GM12874 (cell line): ENCODE measurements at regions not wholly inside any gene's neighbourhood (a gene's known extent, or its start where the extent isn't known, plus 50 kb on each side); places are given as distances from the start of the nearest gene placed in this dataset.

Source experiments
- TF ChIP-seq, protein P1 (sequence below): IDR thresholded peaks from 2 replicates; pipeline ENCODE4 v1.5.1; 2011; ENCODE audit warnings: low read depth, mild to moderate bottlenecking, control low read depth, low read length, moderate library complexity; ENCODE audit not compliant: insufficient read depth

DNA sequence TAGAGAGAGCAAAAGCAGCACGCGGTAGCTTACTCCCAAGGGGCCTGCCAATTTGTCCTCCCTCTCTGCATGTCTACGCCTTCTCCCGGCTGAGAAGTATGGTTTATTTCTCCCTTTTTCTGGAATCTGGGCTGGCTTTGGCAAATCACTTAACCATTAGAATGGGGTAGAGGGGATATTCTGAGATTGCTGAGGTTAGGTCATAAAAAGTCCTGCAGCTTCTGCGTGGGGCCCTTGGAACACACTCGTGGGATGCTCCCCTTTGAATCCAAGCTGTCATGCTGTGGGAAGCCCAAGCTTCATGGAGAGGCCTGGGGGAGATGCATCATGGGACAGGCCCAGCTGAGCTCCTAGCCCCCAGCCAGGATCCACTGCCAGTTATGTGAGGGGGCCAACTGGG is 403.6 kb upstream of the MAF start:
- TF ChIP-seq, protein P1, sequence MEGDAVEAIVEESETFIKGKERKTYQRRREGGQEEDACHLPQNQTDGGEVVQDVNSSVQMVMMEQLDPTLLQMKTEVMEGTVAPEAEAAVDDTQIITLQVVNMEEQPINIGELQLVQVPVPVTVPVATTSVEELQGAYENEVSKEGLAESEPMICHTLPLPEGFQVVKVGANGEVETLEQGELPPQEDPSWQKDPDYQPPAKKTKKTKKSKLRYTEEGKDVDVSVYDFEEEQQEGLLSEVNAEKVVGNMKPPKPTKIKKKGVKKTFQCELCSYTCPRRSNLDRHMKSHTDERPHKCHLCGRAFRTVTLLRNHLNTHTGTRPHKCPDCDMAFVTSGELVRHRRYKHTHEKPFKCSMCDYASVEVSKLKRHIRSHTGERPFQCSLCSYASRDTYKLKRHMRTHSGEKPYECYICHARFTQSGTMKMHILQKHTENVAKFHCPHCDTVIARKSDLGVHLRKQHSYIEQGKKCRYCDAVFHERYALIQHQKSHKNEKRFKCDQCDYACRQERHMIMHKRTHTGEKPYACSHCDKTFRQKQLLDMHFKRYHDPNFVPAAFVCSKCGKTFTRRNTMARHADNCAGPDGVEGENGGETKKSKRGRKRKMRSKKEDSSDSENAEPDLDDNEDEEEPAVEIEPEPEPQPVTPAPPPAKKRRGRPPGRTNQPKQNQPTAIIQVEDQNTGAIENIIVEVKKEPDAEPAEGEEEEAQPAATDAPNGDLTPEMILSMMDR = no peak

DNA sequence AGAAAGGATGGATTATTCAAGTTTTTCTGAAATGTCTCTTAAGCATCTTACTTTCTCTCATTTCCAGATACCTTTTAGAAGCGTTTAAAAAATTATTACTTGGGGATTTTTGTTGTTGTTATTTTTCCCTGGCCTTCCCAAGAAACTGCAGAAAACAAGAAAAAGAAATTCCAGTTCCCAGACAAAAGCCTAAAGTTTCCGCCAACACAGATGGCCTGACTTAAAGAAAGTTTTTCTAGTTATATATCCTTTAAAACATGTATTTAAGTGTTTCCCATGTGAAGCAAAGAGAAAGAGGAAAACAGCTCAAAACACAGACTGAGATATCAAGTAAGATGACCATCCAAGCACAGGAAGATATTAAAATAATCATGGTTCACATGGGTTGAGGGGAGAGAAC is 401.7 kb upstream of the MAF start:
- TF ChIP-seq, protein P1 = no peak

DNA sequence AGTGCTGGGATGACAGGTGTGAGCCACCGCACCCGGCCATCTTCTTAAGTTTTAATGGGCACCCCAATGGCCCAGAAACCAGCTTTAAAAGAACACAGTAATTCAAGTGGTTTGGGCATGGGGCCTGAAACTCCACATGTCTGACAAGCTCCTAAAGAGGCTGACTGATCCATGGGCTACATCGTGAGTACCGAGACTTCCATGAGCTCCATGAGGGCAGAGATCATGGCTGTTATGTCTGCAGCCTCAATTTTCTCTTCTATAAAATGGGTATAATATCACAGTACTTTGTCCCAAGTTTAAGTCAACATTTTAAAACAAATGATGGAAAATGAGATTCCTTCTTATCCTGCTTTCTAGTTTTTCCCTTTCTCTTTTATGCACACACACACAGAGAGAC is 397.6 kb upstream of the MAF start:
- TF ChIP-seq, protein P1 = no peak

DNA sequence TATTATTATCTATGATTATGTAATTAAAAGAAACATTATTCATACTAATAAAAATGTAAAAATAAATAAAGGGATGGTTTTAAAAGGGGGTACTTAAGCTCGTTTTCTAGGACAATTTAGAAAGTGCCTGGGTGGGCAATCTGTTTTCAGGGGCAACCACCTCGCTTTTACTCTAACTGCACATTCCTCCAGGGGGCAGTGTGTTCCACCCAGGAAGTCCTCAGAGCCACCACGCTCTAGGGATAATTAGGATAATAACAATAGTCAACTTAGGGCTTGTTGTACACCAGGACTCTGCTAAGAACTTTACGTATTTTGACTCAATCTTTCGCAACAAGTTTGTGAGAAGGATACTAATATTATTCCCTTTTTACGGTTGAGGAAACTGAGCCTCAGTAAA is 396.7 kb upstream of the MAF start:
- TF ChIP-seq, protein P1 = peak; percentile 9; the same call in 1 of the 2 replicates

DNA sequence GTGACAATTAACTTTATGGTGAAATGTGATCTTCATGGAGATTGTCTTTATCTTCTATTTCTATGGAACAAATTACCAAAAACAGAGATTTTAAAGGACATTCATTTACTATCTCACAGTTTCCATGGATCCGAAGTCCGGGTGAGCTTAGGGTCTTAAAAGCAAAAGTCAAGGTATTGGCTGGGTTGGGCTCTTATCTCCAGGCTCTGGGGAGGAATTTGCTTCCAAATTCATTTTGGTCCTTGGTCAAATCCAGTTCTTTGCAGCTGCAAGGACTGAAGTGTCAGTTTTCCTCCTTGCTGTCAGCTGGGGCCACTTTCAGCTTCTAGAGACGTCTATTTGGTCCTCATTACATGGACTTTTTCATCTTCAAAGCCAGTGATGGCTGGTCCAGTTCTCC is 395.8 kb upstream of the MAF start:
- TF ChIP-seq, protein P1 = no peak

GRCh38 chr16:79995315-79995714 is 394.8 kb upstream of the MAF start:
- TF ChIP-seq, protein P1 = no peak

- TF ChIP-seq, protein P1 = no peak
Observed at GRCh38 chr16:79994418-79994817, 393.9 kb upstream of the MAF start.
